HG02943 (cell line): ENCODE measurements at regions not wholly inside any gene's neighbourhood (a gene's known extent, or its start where the extent isn't known, plus 50 kb on each side); places are given as distances from the start of the nearest gene placed in this dataset.
"Not testable (repeated sequence)": the region's sequence is repeated elsewhere in the genome, so short reads cannot be mapped to it uniquely, and the experiment has no call there.

Source experiments
- ATAC-seq: cut with Tn5 transposase; IDR thresholded peaks from one replicate; pipeline ENCODE4 v1.9.1; 2021; ENCODE audit warnings: mild to moderate bottlenecking, low read depth, moderate library complexity; ENCODE audit not compliant: unreplicated experiment

GRCh38 chr16:51535591-51535990, 384.5 kb upstream of the SALL1 start:
- ATAC-seq, result no peak

- ATAC-seq, result no peak
These were observed 381.5 kb upstream of the SALL1 start for GRCh38 chr16:51532551-51532950.

- no peak for ATAC-seq
These were observed 380.2 kb upstream of the SALL1 start for GRCh38 chr16:51531271-51531670.

- no peak for ATAC-seq
These were observed 376.3 kb upstream of the SALL1 start for GRCh38 chr16:51527349-51527748.

GRCh38 chr16:51526621-51527020, 375.6 kb upstream of the SALL1 start:
- ATAC-seq, result no peak

GRCh38 chr16:51524555-51525373, 373.7 kb upstream of the SALL1 start:
- no peak for ATAC-seq

- ATAC-seq, result no peak
These were observed 373.0 kb upstream of the SALL1 start for GRCh38 chr16:51524070-51524469.

- no peak for ATAC-seq
These were observed 372.3 kb upstream of the SALL1 start for GRCh38 chr16:51523400-51523799.

GRCh38 chr16:51522902-51523301, 371.8 kb upstream of the SALL1 start:
- ATAC-seq, result no peak

GRCh38 chr16:51516960-51517359, 365.9 kb upstream of the SALL1 start:
- ATAC-seq, result not testable (repeated sequence)

GRCh38 chr16:51510416-51510815, 359.3 kb upstream of the SALL1 start:
- no peak for ATAC-seq

GRCh38 chr16:51509336-51509735, 358.3 kb upstream of the SALL1 start:
- no peak for ATAC-seq

GRCh38 chr16:51508490-51509212, 357.6 kb upstream of the SALL1 start:
- ATAC-seq, result no peak

- no peak for ATAC-seq
These were observed 356.2 kb upstream of the SALL1 start for GRCh38 chr16:51507286-51507685.

GRCh38 chr16:51500306-51500705, 349.2 kb upstream of the SALL1 start:
- ATAC-seq, result no peak

GRCh38 chr16:51497541-51498211, 346.6 kb upstream of the SALL1 start:
- ATAC-seq, result no peak

- ATAC-seq, result no peak
These were observed 339.8 kb upstream of the SALL1 start for GRCh38 chr16:51490866-51491265.

GRCh38 chr16:51487880-51488279, 336.8 kb upstream of the SALL1 start:
- ATAC-seq, result no peak

- ATAC-seq, result no peak
These were observed 323.5 kb upstream of the SALL1 start for GRCh38 chr16:51474414-51475091.

- ATAC-seq, result no peak
These were observed 322.0 kb upstream of the SALL1 start for GRCh38 chr16:51473091-51473490.

- ATAC-seq, result no peak
These were observed 319.4 kb upstream of the SALL1 start for GRCh38 chr16:51470492-51470891.
